Esophagus squamous epithelium (tissue), 4 donors: ENCODE measurements at regions not wholly inside any gene's neighbourhood (a gene's known extent, or its start where the extent isn't known, plus 50 kb on each side); places are given as distances from the start of the nearest gene placed in this dataset.

Experiments used
- CTCF ChIP-seq, 6 experiments: fragments of 450-650 bp in 4 of 6; fragments of 200-600 bp in 2 of 6; sonication (generic) in 2 of 6; IDR thresholded peaks; one replicate each; pipeline ENCODE4 v1.5.1; 2016 to 2019; ENCODE audit warnings: antibody characterized with exemption in 6 of 6, mild to moderate bottlenecking in 4 of 6, moderate library complexity in 4 of 6
- POLR2A ChIP-seq, 4 donors: fragments of 450-650 bp; IDR thresholded peaks; one replicate each; pipeline ENCODE4 v1.6.1; 2017; ENCODE audit warnings: antibody characterized with exemption in 4 of 4, mild to moderate bottlenecking in 4 of 4, moderate library complexity in 3 of 4

GRCh38 chr2:176985871-176986270 lies 226.7 kb upstream of the HNRNPA3 start:
- TF ChIP-seq CTCF (IDR thresholded peaks at IDR 0.05) (no peak), POLR2A (IDR thresholded peaks at IDR 0.05) (no peak)
